GM23338 (cell line): ENCODE measurements at regions not wholly inside any gene's neighbourhood (a gene's known extent, or its start where the extent isn't known, plus 50 kb on each side); places are given as distances from the start of the nearest gene placed in this dataset.

ENCODE experiments used
- ATAC-seq: fragments of 200-7000 bp; cut with Tn5 transposase; 3 replicates; pipeline ENCODE4 v1.9.1; 2020
- DNase-seq: peaks from one replicate; pipeline ENCODE4 v3.0.0-alpha.2; 2015; ENCODE audit warnings: low spot score
- H2AFZ ChIP-seq: fragments of 200-600 bp; sonication (generic); 2 replicates; pipeline ENCODE4 v1.8.0; 2016; ENCODE audit warnings: antibody characterized with exemption, mild to moderate bottlenecking, moderate library complexity
- H3F3A ChIP-seq: fragments of 200-600 bp; sonication (generic); replicated peaks from 2 replicates; pipeline ENCODE4 v1.8.0; 2017; ENCODE audit warnings: antibody characterized with exemption, mixed run types, low read depth
- H3K27ac ChIP-seq: fragments of 200-600 bp; sonication (generic); 2 replicates; pipeline ENCODE4 v1.6.1; 2016; ENCODE audit warnings: low read depth
- H3K27me3 ChIP-seq: fragments of 200-600 bp; sonication (generic); 2 replicates; pipeline ENCODE4 v1.8.0; 2016; ENCODE audit warnings: mild to moderate bottlenecking, mixed run types, moderate library complexity; ENCODE audit not compliant: insufficient read depth
- H3K36me3 ChIP-seq: fragments of 200-600 bp; sonication (generic); 2 replicates; pipeline ENCODE4 v1.8.0; 2016; ENCODE audit warnings: mild to moderate bottlenecking; ENCODE audit not compliant: insufficient read depth
- H3K4me1 ChIP-seq: fragments of 200-600 bp; sonication (generic); 2 replicates; pipeline ENCODE4 v1.8.0; 2016; ENCODE audit warnings: mild to moderate bottlenecking, moderate library complexity; ENCODE audit not compliant: insufficient read depth
- H3K4me2 ChIP-seq: fragments of 200-600 bp; sonication (generic); 2 replicates; pipeline ENCODE4 v1.7.1; 2017; ENCODE audit warnings: mixed run types
- H3K4me3 ChIP-seq: fragments of 200-600 bp; sonication (generic); 2 replicates; pipeline ENCODE4 v1.6.1; 2016; ENCODE audit warnings: mixed run types
- H3K79me2 ChIP-seq: fragments of 200-600 bp; sonication (generic); replicated peaks from 2 replicates; pipeline ENCODE4 v1.8.0; 2017; ENCODE audit warnings: mild to moderate bottlenecking; ENCODE audit not compliant: insufficient read depth
- H3K9me2 ChIP-seq: fragments of 200-600 bp; sonication (generic); 2 replicates; pipeline ENCODE4 v1.8.0; 2017; ENCODE audit not compliant: insufficient read depth
- H4K20me1 ChIP-seq: fragments of 200-600 bp; sonication (generic); replicated peaks from 2 replicates; pipeline ENCODE4 v1.8.0; 2017; ENCODE audit warnings: mild to moderate bottlenecking; ENCODE audit not compliant: insufficient read depth
- H3K27ac Mint-ChIP-seq: 2 replicates; pipeline ENCODE4 v1.8.0; 2020; ENCODE audit warnings: inconsistent platforms, mild to moderate bottlenecking, moderate library complexity, mixed read lengths
- H3K27me3 Mint-ChIP-seq: 3 replicates; pipeline ENCODE4 v1.8.0; 2022; ENCODE audit warnings: low read depth, mild to moderate bottlenecking, moderate library complexity, mixed read lengths, inconsistent platforms; ENCODE audit not compliant: insufficient read depth, poor library complexity
- H3K36me3 Mint-ChIP-seq: 3 replicates; pipeline ENCODE4 v1.8.0; 2021; ENCODE audit warnings: low read depth, mild to moderate bottlenecking, inconsistent platforms, moderate library complexity, mixed read lengths
- H3K4me1 Mint-ChIP-seq: 3 replicates; pipeline ENCODE4 v1.8.0; 2020; ENCODE audit warnings: mild to moderate bottlenecking, inconsistent platforms, mixed read lengths
- H3K4me3 Mint-ChIP-seq: 3 replicates; pipeline ENCODE4 v1.8.0; 2021; ENCODE audit warnings: moderate library complexity, mild to moderate bottlenecking, inconsistent platforms, mixed read lengths
- H3K9me3 Mint-ChIP-seq: 3 replicates; pipeline ENCODE4 v1.8.0; 2020; ENCODE audit warnings: moderate library complexity, mild to moderate bottlenecking, inconsistent platforms, mixed read lengths
- CREB1 ChIP-seq: fragments of 250-450 bp; sonication (Bioruptor Pico); IDR thresholded peaks from 2 replicates; pipeline ENCODE4 v1.5.0; 2020; ENCODE audit warnings: low read depth, mild to moderate bottlenecking, moderate library complexity
- EZH2 ChIP-seq: fragments of 200-600 bp; sonication (generic); IDR thresholded peaks from one replicate; pipeline ENCODE4 v1.8.0; 2017; ENCODE audit warnings: antibody characterized with exemption, mild to moderate bottlenecking, low read depth; ENCODE audit not compliant: unreplicated experiment
- TF ChIP-seq, protein P1 (sequence below): fragments of 250-450 bp; sonication (Bioruptor Pico); IDR thresholded peaks from 2 replicates; pipeline ENCODE4 v1.5.0; 2020; ENCODE audit warnings: mild to moderate bottlenecking, moderate library complexity
- TF ChIP-seq, protein P2 (sequence below): IDR thresholded peaks from one replicate; pipeline ENCODE4 v1.6.1; 2018; ENCODE audit warnings: antibody characterized with exemption; ENCODE audit not compliant: unreplicated experiment

GRCh38 chr6:124879992-124880355 is 82.3 kb upstream of the RNF217 start (continued):
- TF ChIP-seq, protein P1, sequence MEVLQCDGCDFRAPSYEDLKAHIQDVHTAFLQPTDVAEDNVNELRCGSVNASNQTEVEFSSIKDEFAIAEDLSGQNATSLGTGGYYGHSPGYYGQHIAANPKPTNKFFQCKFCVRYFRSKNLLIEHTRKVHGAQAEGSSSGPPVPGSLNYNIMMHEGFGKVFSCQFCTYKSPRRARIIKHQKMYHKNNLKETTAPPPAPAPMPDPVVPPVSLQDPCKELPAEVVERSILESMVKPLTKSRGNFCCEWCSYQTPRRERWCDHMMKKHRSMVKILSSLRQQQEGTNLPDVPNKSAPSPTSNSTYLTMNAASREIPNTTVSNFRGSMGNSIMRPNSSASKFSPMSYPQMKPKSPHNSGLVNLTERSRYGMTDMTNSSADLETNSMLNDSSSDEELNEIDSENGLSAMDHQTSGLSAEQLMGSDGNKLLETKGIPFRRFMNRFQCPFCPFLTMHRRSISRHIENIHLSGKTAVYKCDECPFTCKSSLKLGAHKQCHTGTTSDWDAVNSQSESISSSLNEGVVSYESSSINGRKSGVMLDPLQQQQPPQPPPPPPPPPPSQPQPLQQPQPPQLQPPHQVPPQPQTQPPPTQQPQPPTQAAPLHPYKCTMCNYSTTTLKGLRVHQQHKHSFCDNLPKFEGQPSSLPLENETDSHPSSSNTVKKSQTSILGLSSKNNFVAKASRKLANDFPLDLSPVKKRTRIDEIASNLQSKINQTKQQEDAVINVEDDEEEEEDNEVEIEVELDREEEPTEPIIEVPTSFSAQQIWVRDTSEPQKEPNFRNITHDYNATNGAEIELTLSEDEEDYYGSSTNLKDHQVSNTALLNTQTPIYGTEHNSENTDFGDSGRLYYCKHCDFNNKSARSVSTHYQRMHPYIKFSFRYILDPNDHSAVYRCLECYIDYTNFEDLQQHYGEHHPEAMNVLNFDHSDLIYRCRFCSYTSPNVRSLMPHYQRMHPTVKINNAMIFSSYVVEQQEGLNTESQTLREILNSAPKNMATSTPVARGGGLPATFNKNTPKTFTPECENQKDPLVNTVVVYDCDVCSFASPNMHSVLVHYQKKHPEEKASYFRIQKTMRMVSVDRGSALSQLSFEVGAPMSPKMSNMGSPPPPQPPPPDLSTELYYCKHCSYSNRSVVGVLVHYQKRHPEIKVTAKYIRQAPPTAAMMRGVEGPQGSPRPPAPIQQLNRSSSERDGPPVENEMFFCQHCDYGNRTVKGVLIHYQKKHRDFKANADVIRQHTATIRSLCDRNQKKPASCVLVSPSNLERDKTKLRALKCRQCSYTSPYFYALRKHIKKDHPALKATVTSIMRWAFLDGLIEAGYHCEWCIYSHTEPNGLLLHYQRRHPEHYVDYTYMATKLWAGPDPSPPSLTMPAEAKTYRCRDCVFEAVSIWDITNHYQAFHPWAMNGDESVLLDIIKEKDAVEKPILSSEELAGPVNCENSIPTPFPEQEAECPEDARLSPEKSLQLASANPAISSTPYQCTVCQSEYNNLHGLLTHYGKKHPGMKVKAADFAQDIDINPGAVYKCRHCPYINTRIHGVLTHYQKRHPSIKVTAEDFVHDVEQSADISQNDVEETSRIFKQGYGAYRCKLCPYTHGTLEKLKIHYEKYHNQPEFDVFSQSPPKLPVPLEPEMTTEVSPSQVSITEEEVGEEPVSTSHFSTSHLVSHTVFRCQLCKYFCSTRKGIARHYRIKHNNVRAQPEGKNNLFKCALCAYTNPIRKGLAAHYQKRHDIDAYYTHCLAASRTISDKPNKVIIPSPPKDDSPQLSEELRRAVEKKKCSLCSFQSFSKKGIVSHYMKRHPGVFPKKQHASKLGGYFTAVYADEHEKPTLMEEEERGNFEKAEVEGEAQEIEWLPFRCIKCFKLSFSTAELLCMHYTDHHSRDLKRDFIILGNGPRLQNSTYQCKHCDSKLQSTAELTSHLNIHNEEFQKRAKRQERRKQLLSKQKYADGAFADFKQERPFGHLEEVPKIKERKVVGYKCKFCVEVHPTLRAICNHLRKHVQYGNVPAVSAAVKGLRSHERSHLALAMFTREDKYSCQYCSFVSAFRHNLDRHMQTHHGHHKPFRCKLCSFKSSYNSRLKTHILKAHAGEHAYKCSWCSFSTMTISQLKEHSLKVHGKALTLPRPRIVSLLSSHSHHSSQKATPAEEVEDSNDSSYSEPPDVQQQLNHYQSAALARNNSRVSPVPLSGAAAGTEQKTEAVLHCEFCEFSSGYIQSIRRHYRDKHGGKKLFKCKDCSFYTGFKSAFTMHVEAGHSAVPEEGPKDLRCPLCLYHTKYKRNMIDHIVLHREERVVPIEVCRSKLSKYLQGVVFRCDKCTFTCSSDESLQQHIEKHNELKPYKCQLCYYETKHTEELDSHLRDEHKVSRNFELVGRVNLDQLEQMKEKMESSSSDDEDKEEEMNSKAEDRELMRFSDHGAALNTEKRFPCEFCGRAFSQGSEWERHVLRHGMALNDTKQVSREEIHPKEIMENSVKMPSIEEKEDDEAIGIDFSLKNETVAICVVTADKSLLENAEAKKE (CRISPR knock-in tag) = no peak

DNA sequence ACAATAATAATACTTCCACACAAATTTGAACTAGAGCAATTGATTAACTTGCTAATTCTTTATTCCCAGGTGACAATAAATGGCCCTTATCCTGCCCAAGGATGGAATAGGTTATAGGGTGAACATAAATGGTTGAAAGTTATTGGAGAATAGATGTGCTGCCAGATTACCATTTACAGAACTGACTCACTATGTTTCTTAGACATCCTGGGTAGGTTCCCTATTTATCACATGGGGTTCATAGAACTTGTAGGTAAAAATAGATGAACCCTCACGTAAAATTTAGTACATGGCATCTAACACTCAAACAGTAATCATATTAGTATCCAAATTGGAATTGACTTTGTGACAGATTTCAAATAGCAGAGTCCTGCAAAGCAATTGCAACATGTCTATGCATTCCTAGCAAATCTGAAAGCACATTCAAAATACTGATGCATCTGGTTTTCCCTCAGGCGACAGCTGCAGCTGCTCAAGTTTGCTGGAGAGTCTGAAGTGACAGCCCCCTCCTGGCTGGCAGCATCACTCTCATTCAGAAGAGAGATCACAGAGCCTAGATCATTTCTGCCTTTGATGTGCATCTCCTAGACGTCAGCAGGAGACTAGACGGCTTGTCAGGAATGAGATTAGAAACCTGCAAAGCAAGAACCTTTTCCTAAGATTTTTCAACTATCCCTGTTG is 80.2 kb upstream of the RNF217 start:
- Mint-ChIP-seq H3K36me3 (no peaks in the 10 kb centered on the region), H3K4me3 (no peak overlapping the region), H3K27ac (no peak overlapping the region), H3K27me3 (no peaks in the 10 kb centered on the region), H3K4me1 (peaks cover 28% of the 10 kb centered on the region), H3K9me3 (no peaks in the 10 kb centered on the region)
- H3K4me3 ChIP-seq = no peak overlapping the region
- ATAC-seq (peak; percentile 40; the same call in 2 of the 3 replicates), DNase-seq (peak; percentile 24)
- no peaks in the 10 kb centered on the region for H3K9me2 ChIP-seq
- H4K20me1 ChIP-seq = no peaks in the 10 kb centered on the region
- H3K27ac ChIP-seq = no peak overlapping the region
- H2AFZ ChIP-seq = no peak overlapping the region
- H3K27me3 ChIP-seq = no peaks in the 10 kb centered on the region
- H3K4me1 ChIP-seq = peaks cover 39% of the 10 kb centered on the region
- no peaks in the 10 kb centered on the region for H3K36me3 ChIP-seq
- no peaks in the 10 kb centered on the region for H3F3A ChIP-seq
- no peaks in the 10 kb centered on the region for H3K79me2 ChIP-seq
- peak overlapping the region; percentile 58; the same call in 1 of the 2 replicates for H3K4me2 ChIP-seq
- TF ChIP-seq, protein P2, sequence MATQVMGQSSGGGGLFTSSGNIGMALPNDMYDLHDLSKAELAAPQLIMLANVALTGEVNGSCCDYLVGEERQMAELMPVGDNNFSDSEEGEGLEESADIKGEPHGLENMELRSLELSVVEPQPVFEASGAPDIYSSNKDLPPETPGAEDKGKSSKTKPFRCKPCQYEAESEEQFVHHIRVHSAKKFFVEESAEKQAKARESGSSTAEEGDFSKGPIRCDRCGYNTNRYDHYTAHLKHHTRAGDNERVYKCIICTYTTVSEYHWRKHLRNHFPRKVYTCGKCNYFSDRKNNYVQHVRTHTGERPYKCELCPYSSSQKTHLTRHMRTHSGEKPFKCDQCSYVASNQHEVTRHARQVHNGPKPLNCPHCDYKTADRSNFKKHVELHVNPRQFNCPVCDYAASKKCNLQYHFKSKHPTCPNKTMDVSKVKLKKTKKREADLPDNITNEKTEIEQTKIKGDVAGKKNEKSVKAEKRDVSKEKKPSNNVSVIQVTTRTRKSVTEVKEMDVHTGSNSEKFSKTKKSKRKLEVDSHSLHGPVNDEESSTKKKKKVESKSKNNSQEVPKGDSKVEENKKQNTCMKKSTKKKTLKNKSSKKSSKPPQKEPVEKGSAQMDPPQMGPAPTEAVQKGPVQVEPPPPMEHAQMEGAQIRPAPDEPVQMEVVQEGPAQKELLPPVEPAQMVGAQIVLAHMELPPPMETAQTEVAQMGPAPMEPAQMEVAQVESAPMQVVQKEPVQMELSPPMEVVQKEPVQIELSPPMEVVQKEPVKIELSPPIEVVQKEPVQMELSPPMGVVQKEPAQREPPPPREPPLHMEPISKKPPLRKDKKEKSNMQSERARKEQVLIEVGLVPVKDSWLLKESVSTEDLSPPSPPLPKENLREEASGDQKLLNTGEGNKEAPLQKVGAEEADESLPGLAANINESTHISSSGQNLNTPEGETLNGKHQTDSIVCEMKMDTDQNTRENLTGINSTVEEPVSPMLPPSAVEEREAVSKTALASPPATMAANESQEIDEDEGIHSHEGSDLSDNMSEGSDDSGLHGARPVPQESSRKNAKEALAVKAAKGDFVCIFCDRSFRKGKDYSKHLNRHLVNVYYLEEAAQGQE = no peak
- TF ChIP-seq EZH2 = no peak
- TF ChIP-seq CREB1 = no peak
